Testis (tissue), 2 donors: ENCODE measurements at regions not wholly inside any gene's neighbourhood (a gene's known extent, or its start where the extent isn't known, plus 50 kb on each side); places are given as distances from the start of the nearest gene placed in this dataset.

ENCODE experiments used
- CTCF ChIP-seq, 3 experiments: fragments of 450-650 bp in 2 of 3; fragments of 200-600 bp in 1 of 3; sonication (generic) in 1 of 3; IDR thresholded peaks; one replicate each; pipeline ENCODE4 v1.5.1; 2016 to 2019; ENCODE audit warnings: antibody characterized with exemption in 3 of 3, mild to moderate bottlenecking in 2 of 3, moderate library complexity in 1 of 3
- POLR2A ChIP-seq: fragments of 450-650 bp; IDR thresholded peaks from one replicate; pipeline ENCODE4 v1.6.1; 2017; ENCODE audit warnings: antibody characterized with exemption, mild to moderate bottlenecking, moderate library complexity

- TF ChIP-seq CTCF (IDR thresholded peaks at IDR 0.05): no peak
- no peak for TF ChIP-seq POLR2A
Measured at GRCh38 chr3:28022916-28023315, 218.5 kb upstream of the CMC1 start.
